ENCODE measurements at regions not wholly inside any gene's neighbourhood (a gene's known extent, or its start where the extent isn't known, plus 50 kb on each side); places are given as distances from the start of the nearest gene placed in this dataset.
"Not testable (repeated sequence)": the region's sequence is repeated elsewhere in the genome, so short reads cannot be mapped to it uniquely, and the experiment has no call there.

DNA sequence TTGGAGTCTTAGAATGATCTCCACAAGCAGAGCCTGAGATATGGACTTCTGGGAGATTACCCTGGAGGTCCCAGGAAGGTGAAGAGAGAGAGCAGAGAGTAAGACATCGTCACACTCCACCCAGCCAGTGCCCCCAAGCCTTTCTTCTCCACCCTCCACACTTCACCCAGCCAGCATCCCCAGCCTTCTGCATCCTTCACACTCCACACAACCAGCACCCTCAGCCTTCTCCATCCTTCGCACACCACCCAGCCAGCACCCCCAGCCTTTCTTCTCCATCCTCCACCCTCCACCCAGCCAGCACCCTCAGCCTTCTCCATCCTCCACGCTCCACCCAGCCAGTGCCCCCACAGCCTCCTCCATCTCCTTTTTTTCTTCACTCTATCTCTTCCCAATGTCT, 603.9 kb upstream of the B3GAT1 start:
- DNase-seq (ENCODE audit: low read depth, low spot score) = no peak

DNA sequence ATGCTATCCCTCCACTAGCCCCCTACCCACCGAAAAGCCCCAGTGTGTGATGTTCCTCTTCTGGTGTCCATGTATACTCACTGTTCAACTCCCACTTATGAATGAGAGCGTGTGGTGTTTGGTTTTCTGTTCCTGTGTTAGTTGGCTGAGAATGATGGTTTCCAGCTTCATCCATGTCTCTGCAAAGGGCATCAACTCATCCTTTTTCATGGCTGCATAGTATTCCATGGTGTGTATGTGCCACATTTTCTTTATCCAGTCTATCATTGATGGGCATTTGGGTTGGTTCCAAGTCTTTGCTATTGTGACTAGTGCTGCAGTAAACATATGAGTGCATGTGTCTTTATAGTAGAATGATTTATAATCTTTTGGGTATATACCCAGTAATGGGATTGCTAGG, 599.3 kb upstream of the B3GAT1 start:
- DNase-seq (ENCODE audit: low read depth, low spot score) = not testable (repeated sequence)

DNA sequence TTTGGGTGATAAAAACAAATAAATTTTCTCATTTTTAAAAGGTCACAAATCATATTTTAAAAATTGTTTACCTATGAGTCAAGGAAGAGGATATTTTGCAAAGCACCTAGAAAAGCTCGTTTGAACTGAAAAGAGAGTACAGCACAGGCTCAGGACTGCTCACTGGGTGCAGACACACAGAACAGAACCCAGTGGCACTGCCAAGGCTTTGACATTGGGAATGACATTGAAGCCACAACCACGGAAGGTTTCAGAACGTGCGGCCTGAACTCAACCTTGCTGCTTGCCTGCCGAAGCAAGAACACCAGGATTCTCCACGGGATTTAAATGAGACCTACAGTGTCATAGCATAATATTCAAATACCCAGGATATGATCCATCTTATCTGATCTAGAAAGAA, 597.1 kb upstream of the B3GAT1 start:
- DNase-seq (ENCODE audit: low read depth, low spot score) = no peak

- no peak for DNase-seq (ENCODE audit: low read depth, low spot score)
Measured at GRCh38 chr11:135008412-135008811, 596.4 kb upstream of the B3GAT1 start.

GRCh38 chr11:135008001-135008405, 596.0 kb upstream of the B3GAT1 start:
- DNase-seq (ENCODE audit: low read depth, low spot score) = no peak

DNA sequence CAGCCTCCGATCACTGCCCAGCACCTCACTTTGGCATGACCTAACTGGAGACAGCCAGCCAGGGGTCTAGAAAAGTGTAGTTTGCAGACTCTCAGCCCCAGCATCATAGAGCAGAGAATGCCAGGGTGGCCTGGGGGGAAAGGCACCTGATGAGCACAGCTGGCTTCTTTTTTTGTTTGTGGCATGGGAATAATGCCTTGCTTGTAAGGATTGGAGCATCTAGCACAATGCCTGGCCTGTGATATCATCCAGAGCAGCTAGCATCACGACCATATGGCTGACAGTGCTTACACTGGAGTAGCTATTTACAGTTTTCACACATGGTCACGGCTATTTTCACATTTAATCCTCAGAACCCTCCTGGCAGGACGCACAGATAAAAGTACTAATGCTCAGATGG, 594.8 kb upstream of the B3GAT1 start:
- DNase-seq (ENCODE audit: low read depth, low spot score) = no peak

GRCh38 chr11:135004495-135004894, 592.5 kb upstream of the B3GAT1 start:
- DNase-seq (ENCODE audit: low read depth, low spot score) = peak; percentile 11

DNA sequence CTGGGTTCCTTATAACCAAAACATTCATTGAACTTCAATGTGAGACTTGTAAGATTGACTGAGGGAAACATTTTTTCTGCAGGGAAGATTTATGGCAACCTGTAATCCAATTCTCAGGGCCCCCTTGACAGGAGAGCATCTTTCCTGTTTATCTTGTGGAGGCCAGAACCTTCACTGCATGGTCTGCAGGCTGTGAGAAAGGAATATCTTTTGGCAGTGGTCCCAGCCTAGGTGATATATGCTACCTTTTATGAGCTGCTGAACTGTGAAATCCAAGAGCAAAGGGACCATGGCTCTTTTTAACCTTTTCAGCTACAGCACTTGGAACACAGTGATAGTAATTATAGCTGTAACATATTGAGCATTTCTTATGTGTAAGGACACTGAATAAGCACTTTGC, 590.2 kb upstream of the B3GAT1 start:
- no peak for DNase-seq (ENCODE audit: low read depth, low spot score)

- DNase-seq (ENCODE audit: low read depth, low spot score) = no peak
Measured at GRCh38 chr11:135001581-135001980, 589.5 kb upstream of the B3GAT1 start.

DNA sequence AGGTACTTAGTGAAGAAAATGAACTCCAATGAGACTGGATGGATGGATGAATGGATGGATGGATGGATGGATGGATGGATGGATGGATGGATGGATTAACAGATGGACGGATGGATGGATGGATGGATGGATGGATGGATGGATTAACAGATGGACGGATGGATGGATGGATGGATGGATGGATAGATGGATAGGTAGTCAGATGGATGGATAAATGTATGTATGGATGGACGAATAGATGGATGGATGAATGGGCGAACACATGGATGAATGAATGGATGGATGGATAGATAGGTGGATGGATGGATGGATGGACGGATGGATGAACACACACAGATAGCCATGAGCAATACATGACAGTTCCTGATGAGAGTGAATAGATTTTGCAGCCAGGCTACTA, 589.0 kb upstream of the B3GAT1 start:
- DNase-seq (ENCODE audit: low read depth, low spot score) = not testable (repeated sequence)

DNA sequence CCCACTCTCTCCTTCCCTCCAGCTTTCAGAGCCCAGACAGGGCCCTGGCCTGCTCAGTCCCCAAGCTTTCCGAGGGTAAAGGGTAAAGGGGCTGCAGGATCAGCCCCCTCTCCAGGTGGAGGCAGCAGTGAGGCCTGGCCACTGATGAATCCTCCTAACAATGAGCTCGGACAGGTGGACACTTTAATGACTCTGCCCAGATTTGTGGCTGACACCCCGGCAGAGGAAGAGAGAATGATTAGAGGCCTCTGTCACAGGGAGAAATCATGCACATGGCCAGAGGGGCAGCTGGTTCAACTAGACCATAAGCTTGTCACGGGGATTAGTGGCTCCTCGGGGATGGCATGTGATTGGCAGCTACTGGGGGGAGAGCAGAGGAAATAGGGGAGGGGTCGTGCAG, 587.5 kb upstream of the B3GAT1 start:
- no peak for DNase-seq (ENCODE audit: low read depth, low spot score)

DNA sequence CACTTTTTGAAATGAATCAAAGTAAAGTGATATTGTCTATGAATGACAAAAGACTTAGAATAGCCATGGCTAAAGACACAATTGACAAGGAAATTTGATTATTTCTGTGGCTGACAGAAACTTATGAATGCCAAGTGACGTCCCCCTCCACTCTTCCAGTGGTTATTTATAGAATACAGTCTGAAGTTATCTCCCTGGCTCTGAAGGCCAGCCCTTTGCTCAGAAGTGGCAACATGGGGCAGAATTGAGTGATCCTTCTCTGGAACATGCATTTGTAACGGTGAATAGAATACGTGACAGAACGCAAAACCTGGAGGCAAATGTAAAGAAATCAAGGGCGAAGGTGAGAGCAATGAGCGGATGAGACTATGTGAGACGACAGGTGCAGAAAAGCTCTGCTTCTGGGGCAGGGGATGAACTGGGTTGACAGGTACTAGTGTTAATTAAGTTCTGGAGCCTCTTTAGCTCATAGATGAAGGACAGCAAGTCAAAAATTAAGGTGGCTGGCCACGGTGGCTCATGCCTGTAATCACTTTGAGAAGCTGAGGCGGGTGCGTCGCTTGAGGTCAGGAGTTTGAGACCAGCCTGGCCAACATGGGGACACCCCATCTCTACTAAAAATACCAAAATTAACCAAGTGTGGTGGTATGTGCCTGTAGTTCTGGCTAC, 585.7 kb upstream of the B3GAT1 start:
- no peak for DNase-seq (ENCODE audit: low read depth, low spot score)

DNA sequence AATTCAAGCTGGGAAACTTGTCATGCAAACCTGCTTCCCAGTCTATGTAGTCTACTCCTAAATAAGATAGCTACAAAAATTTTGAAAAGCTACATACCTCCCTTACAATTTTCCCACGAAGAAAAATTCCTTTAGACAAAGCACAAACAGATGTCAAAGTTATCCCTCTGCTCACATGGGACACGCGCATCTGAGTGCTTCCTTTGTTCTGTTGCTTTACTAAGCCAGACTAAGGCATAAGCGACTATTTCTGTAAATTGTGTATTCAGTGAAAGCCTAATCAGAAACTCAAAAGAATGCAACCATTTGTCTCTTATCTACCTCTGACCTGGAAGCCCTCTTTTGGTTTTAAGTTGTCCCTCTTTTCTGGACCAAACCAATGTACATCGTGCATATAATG, 583.7 kb upstream of the B3GAT1 start:
- DNase-seq (ENCODE audit: low read depth, low spot score) = no peak

GRCh38 chr11:134994431-134994830, 582.4 kb upstream of the B3GAT1 start:
- no peak for DNase-seq (ENCODE audit: low read depth, low spot score)

DNA sequence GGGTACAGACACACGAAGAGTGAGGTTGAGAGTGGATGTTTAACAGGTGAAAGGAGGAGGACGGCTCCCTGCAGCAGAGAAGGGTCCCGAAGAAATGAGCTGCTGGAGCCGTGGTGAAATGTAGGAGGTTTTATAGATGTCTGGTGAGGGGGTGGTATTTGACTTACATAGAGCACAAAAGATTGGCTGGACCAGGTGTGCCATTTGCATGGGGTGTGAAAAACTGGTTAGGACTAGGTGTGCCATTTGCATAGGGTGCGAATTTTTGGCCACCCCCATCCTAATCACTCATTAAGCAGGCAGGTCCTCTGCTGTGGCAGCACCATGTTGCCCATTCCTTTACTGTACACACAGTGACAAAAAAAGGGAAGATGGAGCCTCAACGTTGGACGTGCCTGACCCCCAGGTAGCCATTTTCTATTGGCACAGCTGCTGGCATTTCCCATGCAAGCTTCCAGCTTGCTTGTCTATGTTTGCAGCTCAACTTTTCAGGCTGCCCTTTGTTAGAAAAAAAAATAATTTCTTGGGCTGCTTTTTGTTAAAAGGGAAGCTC, 581.7 kb upstream of the B3GAT1 start:
- no peak for DNase-seq (ENCODE audit: low read depth, low spot score)

GRCh38 chr11:134992981-134993380, 580.9 kb upstream of the B3GAT1 start:
- no peak for DNase-seq (ENCODE audit: low read depth, low spot score)

GRCh38 chr11:134988495-134988894, 576.5 kb upstream of the B3GAT1 start:
- no peak for DNase-seq (ENCODE audit: low read depth, low spot score)

- no peak for DNase-seq (ENCODE audit: low read depth, low spot score)
Measured at GRCh38 chr11:134987822-134988221, 575.8 kb upstream of the B3GAT1 start.

GRCh38 chr11:134987223-134987768, 575.3 kb upstream of the B3GAT1 start:
- no peak for DNase-seq (ENCODE audit: low read depth, low spot score)

GRCh38 chr11:134984421-134984820, 572.4 kb upstream of the B3GAT1 start:
- DNase-seq (ENCODE audit: low read depth, low spot score) = no peak

DNA sequence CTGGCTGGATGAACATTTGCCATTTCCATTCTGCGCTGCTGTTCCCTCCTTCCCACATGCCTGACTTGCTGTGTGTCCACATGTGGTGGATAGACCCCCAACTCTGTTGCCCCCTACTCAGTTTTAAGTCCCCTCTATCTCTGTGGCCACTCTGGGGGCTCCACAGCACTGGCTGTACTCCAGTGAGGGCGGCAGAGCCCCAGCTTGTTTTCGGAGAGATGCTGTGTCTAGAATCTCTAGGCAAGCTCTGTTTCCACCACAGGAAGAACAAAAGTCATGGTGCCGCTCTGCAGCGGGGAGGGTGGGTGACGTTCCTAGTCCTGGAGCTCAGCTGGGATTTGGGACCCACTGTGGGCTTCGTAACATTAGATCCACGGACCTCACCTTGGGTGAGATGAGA, 570.4 kb upstream of the B3GAT1 start:
- not testable (repeated sequence) for DNase-seq (ENCODE audit: low read depth, low spot score)

GRCh38 chr11:134981835-134982234, 569.8 kb upstream of the B3GAT1 start:
- no peak for DNase-seq (ENCODE audit: low read depth, low spot score)

Measured in astrocyte of the hippocampus (primary cell).